ENCODE measurements at regions not wholly inside any gene's neighbourhood (a gene's known extent, or its start where the extent isn't known, plus 50 kb on each side); places are given as distances from the start of the nearest gene placed in this dataset.

DNA sequence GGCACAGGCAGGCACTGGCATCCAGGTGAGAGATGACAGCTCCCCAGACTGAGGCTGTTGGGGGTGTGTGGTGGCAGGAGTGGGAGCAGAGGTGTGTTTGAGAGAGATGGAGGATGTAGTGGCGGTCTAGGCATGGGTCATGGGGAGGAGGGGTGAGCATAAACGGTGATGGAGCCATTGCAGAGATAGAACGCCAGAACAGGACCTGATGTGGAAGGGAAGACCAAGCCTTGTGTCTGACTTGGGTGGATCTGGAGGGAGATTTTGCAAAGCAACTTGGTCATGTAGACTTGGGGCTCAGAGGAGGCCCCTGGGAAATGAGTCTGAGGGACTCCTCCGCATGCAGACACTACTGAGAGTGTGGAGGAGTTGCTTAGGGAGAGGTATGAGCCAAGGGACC lies 50.0 kb upstream of the CLDN5 start:
- DNase-seq (ENCODE audit: low read depth in 2 of 2), result no peak

DNA sequence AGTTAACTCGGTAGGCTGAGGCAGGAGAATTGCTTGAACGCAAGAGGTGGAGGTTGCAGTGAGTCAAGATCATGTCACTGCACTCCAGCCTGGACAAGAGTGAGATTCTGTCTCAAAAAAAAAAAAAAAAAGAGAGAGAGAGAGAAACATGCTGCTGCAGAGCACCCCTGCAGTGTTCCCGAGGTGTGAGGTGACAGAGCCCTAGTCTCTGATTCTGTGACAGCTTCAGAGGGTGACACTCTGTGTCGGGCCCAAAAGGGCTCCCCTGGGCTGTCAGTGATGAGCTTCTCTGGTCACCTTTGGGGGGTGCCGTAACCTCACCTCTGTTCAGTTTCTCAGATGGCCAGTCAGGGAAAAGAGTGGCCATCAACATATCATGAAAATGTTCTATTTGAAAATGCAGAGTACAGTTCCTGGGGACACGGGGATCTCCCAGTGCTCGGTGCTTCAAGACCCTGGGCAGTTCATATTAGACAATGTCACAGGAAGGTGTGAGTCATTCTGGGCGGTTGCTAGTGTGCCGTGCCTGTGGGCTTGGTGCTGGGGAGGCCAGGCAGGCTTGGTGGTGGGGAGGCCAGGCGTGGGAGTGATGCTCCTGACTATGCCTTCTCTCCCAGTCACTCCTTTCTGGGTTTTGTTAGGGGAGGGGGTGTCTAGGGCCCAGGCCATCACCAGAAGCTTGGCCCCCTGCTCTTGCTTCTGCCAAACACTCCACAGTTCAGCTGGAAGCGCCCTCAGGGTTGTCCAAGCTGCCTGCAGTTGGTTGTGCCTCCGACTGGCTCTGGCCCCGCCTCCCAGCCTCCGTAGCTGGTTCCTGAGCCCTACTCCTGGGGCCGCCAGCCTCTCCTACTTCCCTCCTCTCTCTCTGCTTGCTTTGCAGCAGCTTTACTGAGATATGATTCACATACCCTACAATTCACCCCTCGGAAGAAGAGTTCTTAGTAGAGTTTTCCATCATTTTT lies 52.5 kb upstream of the CLDN5 start:
- DNase-seq (ENCODE audit: low read depth in 2 of 2), result peak; percentile 33 to 62

DNA sequence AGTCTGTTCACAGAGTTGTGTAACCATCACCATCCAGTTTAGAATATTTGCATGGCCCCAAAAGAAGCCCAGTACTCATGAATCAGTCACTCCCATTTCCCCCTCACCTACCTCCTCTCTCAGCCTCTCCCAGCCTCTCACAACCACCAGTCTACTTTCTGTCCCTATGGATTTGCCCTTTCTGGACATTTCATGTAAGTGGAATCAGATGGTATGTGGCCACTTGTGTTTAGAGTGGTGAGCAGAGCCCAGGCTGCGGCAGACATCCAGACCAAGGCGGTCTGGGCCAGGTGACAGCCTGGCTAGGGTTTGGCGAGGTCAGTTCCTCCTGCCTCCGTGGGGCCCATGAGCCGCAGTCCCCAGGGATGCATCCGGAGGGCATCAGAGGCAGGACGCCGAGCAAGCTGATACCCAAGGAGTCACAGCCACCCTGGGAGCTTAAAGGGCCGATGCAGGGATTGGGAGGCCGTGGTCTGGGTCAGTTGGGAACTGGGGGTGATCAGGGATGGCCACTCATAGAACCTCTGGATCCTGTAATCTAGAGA lies 53.3 kb upstream of the CLDN5 start:
- no peak for DNase-seq (ENCODE audit: low read depth in 2 of 2)

DNA sequence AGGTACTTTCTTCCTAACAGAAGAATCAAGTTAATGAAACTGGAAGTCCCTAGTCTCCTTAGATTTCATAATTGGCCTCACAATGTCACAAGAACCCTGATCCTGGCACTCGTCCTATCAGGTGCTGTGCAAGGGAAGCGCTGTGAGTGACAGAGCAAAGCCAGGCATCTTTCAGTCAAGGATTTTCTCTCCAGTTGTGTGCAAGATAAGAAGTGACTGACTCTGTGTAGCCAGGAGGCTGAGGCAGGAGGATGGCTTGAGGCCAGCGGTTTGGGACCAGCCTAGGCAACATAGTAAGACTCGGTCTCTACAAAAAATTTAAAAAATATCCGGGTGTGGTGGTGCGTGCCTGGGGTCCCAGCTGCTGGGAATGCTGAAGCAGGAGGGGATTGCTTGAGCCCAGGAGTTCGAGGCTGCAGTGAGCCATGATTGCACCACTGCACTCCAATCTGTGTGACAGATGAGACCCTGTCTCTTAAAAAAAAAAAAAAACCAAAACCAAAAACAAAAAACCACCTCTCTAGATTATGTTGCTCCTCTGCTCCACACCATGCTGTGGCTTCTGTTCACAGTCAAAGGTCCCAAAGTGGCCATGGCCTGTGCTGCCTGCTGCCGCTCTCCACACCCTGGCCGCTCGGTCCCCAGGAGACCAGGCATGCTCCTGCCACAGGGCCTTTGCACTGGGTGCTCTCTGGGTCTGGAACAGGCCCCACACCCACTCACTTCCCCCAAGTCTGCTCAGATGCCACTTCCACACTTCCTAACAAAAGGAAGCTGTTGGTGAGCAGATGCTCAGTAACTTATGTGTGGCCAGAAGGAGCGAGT lies 54.2 kb upstream of the CLDN5 start:
- no peak for DNase-seq (ENCODE audit: low read depth in 2 of 2)

DNA sequence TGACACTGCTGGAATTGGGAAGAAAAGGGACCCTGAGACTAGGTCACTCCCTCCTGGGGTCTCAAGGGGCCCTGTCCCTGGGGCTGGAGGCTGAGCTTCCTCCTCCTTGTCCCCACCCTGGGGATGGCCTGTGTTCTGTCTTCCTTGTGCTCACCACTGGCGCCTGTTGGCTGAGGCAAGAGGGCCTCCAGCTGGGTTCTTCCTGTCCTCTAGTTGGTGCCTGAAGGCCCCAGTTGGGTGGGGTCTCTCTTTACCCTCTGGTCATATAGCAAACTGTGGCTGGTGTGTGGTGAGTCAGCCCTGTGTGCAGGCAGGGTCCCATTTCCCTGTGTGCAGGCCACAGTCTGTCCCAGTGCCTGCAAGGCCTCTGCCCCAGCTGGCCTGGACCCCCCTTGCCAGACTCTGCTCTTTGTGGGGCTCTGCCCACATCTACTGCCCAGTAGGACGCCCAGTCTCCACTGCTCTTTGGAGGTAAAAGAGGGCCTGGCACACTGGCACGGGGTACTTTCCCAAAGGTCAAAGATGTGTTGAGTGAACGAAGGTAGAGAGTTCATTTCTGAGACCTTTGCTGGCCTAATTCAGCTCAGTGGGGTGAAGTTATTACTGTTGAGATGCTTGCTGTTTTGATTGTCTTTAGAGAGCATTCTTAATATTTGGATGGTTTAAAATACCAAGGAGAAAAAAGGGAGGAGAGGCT lies 55.1 kb upstream of the CLDN5 start:
- DNase-seq (ENCODE audit: low read depth in 2 of 2), result no peak

DNA sequence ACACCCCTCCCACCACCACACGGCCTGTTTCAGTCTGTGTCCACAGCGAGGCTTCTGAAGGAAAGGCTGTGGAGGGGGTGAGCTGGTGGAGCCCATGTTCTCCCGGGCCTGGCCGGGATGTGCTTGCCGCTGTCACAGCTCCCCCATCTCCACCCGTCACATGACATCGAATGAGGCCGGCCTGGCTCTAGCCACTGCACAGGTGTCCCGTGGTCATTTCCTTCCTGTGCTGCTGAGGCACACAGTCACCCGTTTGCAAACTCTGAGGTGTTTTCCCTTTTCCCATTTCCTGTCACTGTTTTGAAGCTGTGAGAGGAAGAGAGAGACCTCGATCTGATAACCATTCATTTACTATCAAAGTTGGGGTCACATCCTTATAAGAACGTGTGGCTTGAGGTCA lies 55.7 kb upstream of the CLDN5 start:
- no peak for DNase-seq (ENCODE audit: low read depth in 2 of 2)

DNA sequence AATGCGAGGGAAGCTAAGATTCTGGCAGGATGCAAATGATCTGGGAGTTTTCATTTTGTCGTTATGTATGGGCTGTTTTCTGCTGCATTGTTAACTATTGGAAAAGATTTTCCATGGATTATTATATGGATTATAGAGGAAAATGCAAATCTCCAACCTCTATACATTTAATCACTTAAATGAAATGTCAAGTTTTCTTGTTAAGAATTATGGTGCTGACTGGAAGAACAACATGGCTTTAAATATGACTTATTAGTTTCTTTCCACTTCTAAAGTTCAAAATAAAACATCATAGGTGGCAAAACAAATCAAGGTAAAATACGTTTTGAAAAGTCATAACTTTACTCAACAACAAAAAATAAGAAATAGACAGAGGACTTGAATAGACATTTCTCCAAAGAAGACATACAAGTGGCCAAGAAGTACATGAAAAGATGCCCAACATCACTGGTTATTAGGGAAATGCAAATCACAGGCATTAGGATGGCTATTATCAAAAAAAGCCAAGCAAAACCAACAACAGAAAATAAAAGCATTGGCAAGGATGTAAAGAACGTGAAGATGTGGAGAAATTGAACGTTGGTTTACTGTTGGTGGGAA lies 56.2 kb upstream of the CLDN5 start:
- DNase-seq (ENCODE audit: low read depth in 2 of 2), result no peak

DNA sequence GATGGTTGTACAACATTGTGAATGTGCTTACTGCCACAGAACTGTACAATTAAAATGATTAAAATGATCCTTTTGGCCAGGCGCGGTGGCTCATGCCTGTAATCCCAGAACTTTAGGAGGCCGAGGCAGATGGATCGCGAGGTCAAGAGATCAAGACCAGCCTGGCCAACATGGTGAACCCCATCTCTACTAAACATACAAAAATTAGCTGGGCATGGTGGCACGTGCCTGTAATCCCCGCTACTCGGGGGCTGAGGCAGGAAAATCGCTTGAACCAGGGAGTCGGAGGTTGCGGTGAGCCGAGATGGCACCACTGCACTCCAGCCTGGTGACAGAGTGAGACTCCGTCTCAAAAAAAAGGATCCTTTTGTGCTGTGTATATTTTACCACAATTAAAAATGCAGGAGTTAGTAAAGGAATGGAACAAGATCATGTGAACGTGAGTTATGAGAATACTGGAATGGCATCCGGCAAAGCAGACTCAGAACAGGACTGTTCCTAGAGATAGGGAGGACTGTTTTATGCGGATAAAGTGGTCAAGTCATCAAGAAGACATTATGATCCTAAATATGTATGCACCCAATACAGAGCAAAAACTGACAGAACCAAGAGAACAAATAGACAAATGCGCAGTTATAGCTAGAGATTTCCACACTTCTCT lies 58.0 kb upstream of the CLDN5 start:
- DNase-seq (ENCODE audit: low read depth in 2 of 2), result no peak

DNA sequence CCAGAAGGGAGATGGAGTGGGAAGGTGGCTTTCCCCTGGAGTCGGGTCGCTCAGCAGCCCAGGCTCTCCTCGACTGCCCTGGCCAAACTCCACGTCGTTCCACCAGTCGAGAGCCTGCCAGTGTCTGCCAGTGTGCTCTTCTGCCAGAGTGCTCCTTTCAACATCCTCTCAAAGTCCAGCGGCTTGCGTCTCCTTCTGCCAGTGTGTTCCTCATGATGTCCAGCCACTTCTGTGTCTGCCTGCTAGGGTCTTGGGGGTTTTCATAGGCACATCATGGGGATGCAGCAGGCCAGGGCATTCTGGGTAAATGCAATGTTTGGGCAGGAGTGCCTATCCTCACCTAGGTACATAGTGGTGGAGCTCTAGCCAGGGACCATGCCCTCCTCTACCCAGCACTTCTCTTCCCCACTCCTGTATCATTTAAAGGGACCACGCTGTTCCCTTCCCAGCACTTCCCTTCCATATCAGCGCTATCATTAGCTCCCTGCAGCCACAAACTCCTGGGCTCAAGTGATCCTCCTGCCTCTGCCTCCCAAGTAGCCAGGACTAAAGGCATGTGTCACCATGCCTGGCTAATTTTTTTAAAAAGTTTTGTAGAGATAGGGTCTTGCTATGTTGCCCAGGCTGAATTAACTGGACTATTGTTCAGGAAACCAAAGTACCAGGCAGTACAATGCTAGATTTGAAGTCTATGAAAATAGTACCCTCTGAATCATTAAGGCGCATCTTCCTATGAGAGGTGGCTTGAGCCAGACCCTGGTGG lies 62.9 kb upstream of the CLDN5 start:
- no peak for DNase-seq (ENCODE audit: low read depth in 2 of 2)

DNA sequence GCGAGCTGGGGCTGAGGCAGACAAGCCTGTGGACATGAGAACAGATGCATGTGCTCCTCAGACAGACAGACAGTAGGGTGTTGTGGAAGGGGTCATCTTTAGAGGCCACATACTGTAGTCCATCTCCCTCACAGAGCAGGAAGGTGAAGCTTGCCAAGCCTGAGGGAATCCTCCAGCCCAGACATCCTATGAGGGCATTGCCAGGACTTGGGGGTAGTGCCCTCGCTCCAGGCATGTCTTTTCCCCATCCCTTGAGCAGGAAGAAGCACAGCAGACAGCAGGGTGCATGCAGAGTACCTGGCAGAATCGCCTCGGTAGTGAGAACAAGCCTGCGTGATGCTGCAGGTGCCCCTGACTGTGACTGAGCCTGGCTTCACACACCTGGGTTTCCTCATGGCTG lies 66.5 kb upstream of the CLDN5 start:
- no peak for DNase-seq (ENCODE audit: low read depth in 2 of 2)

DNA sequence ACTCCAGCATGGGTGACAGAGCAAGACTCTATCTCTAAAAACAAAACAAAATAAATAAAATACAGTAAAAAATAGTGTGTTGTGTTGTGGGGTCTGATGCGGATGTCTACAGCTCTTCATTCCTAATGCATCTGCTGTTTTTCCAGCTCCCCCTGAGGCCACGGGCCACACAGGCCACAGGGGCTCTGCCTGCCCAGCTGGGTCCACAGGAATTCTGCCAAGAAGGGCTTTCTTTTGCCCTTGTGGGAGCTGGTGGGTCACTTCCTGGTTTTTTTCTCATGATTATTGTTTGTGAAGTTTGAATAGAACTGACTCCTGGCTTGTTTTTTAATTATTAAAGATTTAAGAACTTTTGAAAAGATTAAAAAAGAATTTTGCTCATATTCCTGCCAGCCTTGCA lies 67.4 kb upstream of the CLDN5 start:
- no peak for DNase-seq (ENCODE audit: low read depth in 2 of 2)

DNA sequence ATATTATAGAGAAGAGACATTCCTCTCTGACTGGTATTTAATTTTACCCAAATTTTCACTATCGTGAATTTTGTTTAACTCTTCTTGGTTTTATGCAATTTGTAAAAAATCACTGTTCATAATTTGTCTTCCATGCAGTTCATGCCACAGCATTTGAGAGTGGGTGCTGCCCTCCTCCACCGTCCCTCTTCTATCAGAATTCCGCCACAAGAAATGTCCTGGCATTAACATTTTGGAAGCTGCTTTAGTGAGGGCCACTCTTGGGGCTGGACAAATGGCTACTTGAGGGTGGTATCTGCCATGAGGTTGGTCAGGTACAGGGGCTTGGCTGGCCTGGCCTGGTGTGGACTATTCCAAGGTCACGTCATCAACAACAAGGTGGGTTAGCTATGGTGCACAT lies 68.3 kb upstream of the CLDN5 start:
- no peak for DNase-seq (ENCODE audit: low read depth in 2 of 2)

DNA sequence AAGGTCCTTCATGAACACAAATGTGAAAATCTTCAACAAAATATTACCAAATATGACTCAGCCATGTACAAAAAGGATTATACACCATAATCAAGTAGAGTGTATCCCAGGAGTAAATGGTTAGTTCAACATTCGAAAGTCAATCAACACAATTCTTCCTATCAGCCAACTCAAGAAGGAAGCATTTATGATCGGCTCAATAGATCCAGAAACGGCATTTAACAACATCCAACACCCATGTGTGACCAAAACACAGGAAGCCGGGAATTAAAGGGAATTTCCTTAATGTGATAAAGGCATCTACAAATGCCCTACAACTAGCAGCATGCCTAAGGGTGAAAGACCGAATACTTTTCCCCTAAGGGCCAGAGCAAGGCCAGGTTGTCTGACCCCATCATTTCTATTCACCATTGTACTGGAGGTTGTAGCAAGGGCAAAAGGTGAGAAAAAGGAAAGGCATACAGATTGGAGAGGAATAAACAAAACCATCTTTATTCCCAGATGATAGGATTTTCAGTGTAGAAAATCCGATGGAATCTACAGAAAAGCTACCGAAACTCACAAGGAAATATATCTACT lies 69.9 kb upstream of the CLDN5 start:
- no peak for DNase-seq (ENCODE audit: low read depth in 2 of 2)

DNA sequence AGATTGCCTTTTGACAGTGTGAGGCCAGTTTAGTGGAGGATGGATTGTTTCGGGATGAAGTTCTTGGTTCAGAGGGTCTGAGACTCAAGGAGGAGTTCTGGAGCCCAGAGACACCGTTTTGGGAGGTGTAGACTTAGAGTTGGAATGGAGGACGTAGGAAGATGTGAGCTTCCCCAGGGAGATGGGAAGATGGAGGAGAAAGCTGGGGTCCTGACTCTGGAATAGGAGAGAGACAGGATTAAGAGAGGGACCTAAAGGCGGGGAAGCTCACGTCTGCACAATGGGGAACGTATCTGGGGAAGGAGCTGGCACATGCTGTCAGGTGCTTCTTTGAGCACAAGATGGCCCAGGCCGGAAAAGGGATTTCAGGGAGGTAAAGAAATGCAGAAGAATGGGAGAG lies 71.3 kb upstream of the CLDN5 start:
- DNase-seq (ENCODE audit: low read depth in 2 of 2), result no peak

DNA sequence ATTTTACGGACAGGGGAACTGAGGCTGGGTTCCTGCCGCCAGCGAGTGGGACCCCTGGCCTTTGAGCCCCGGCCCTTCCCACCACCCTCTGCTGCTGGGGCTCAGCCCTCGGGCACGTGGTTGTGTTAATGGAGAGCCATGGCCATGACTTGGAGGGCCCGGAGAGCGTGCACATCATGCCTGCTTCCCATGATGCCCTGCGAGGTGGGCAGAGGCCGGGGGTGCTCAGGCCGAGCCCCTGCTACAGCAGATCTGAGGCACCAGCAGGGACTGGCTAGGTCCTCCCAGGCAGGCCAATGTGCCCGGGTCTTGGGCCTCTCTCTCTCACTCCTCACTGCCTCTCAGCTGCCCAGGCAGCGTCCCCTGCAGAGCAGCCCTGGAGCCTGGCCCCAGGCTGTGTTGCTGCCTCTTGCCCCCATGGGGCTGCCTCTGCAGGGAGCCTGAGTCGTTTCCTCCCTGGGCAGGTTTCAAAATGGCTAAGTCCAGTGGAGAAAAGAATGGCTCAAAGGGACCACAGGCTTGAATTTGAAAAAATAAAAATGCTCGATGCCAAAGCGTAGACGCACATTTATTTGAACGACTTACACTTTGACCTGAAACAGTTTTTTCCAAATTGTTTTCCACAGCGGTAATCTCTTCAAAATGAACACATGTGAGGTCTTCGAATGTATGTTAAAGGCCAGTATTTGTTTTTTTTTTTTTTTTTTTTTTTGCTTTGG lies 72.6 kb upstream of the CLDN5 start:
- no peak for DNase-seq (ENCODE audit: low read depth in 2 of 2)

DNA sequence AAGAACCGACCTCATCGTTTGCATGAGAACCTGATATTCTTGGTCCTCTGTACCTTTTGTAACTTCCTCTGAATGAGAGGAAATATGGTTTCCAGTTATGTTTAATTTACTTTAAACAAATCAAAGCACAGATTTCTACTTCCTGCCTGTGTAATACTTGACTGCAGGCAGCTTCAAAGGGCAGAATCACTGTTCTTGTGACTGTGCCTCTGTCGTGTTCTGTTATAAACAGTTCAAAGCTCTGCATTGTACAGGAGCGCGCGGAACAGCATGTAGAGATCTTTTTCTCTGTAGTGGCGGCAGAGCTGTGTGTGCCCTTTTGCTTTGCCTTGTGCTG lies 73.2 kb upstream of the CLDN5 start:
- DNase-seq (ENCODE audit: low read depth in 2 of 2), result no peak

DNA sequence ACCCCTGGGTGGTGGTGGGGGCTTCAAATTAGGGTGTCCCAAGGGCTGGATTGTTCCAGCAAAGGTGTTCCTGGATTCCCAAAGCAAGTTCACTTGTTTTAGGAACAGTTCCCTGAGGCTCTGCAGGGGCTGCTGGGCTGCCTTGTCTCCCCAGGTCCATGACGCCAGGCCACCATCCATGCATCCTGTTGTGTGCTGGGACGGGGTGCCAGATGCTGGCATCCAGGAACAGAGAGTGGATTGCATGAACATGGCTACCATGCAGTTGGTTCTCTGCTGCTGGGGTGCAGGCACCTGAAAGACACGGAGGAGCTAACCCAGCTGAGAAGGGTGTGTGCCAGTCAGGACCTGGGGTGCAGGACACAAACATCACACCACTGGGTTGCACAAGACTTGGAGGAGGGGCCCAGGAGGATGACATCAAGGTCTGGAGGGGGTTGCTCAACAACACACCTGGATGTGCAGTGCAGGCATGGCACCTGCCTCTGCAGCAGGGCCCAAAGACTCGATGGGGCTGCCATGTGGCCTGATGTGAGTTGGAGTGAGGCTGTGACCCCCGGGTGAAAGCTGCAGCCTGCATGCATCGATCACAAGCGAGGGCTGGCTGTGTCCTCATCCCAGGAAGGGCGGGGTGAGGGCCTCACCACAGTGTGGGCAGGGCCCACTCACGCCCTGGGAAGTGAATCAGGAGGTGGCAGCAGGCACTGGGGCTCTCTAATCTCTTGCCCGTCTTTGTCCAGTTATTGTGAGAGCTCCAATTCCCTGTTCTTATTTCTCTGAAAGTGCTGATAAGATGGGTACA lies 74.0 kb upstream of the CLDN5 start:
- DNase-seq (ENCODE audit: low read depth in 2 of 2), result no peak

DNA sequence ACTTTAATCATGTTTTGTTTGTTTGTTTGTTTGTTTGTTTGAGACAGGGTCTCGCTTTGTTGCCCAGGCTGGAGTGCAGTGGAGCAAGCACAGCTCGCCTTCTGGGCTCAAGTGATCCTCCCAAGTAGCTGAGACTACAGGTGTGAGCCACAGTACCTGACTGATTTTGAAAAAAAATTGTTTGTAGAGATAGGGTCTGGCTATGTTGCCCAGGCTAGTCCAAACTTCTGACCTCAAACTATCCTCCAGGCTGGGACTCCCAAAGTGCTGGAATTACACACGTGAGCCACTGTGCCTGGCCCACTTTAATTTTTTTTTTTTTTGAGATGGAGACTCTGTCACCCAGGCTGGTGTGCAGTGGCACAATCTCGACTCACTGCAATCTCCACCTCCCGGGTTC lies 74.8 kb upstream of the CLDN5 start:
- DNase-seq (ENCODE audit: low read depth in 2 of 2), result no peak

Measured in stimulated activated CD4-positive, alpha-beta T cell treated with anti-CD3 and anti-CD28 coated beads, Interleukin-12 subunit alpha, Interleukin-12 subunit beta, amount 100 ng/mL, for 24 hours (primary cell).